ENCODE measurements at regions not wholly inside any gene's neighbourhood (a gene's known extent, or its start where the extent isn't known, plus 50 kb on each side); places are given as distances from the start of the nearest gene placed in this dataset.

DNA sequence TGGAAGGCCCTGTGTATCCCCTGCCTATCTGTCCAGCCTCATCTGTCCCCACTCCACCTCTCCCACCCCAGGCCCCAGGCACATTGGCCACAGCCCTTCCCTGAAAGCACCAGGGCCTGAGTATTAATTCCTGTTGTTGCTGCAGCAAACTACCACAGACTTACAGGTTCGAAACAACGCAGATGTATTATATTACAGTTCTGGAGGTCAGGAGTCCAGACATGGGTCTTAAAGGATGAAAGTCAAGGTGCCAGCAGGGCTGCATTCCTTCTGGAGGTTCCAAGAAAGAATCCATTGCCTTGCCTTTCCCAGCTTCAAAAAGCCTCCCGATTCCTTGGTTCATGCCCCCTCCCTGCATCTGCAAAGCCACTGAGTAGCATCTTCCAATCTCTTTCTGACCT is 78.7 kb upstream of the LAPTM4A start:
- TF ChIP-seq, protein P1, sequence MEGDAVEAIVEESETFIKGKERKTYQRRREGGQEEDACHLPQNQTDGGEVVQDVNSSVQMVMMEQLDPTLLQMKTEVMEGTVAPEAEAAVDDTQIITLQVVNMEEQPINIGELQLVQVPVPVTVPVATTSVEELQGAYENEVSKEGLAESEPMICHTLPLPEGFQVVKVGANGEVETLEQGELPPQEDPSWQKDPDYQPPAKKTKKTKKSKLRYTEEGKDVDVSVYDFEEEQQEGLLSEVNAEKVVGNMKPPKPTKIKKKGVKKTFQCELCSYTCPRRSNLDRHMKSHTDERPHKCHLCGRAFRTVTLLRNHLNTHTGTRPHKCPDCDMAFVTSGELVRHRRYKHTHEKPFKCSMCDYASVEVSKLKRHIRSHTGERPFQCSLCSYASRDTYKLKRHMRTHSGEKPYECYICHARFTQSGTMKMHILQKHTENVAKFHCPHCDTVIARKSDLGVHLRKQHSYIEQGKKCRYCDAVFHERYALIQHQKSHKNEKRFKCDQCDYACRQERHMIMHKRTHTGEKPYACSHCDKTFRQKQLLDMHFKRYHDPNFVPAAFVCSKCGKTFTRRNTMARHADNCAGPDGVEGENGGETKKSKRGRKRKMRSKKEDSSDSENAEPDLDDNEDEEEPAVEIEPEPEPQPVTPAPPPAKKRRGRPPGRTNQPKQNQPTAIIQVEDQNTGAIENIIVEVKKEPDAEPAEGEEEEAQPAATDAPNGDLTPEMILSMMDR (IDR thresholded peaks at IDR 0.05), result no peak
- no peak for TF ChIP-seq POLR2A (IDR thresholded peaks at IDR 0.05)
